HL-60 (cell line): ENCODE measurements at regions not wholly inside any gene's neighbourhood (a gene's known extent, or its start where the extent isn't known, plus 50 kb on each side); places are given as distances from the start of the nearest gene placed in this dataset.

Experiments
- GABPA ChIP-seq: IDR thresholded peaks from 2 replicates; pipeline ENCODE4 v1.6.1; 2012; ENCODE audit warnings: low read depth
- SPI1 ChIP-seq: IDR thresholded peaks from 2 replicates; pipeline ENCODE4 v1.6.1; 2012; ENCODE audit warnings: low read depth, mild to moderate bottlenecking, borderline replicate concordance
- TF ChIP-seq, protein P1 (sequence below): IDR thresholded peaks from one replicate; pipeline ENCODE4 v1.5.1; 2011; ENCODE audit warnings: low read length, control low read depth, inconsistent platforms; ENCODE audit not compliant: insufficient read depth
- TF ChIP-seq, protein P2 (sequence below): IDR thresholded peaks from 2 replicates; pipeline ENCODE4 v1.6.1; 2012; ENCODE audit warnings: low read depth; ENCODE audit not compliant: insufficient replicate concordance

DNA sequence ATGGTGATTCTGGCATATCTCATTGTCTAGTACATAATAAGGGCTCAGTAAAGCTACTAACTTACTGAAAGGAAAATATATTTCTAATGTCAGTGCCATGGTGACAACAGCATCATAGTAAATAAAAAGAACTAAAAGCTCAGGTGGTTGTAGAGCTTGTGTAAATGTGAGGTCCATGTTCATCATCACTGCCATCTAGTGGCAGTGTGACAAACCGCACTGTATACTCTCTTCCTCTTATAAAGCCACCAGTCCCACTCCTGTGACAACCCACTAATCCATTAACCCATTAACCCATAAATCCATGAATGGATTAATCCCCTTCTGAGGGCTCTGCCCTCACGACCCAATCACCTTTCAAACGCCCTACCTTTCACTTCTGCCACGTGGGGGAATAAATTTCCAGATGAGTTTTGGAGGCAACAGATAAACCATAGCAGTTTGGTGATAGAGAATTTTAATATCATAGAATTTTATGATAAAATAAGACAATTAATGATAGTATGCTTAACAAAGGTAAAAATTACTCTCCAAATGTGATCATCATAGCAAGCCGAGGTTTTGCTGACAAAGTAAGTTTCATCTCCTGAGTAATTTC, 160.4 kb upstream of the SGCG start:
- TF ChIP-seq, protein P1, sequence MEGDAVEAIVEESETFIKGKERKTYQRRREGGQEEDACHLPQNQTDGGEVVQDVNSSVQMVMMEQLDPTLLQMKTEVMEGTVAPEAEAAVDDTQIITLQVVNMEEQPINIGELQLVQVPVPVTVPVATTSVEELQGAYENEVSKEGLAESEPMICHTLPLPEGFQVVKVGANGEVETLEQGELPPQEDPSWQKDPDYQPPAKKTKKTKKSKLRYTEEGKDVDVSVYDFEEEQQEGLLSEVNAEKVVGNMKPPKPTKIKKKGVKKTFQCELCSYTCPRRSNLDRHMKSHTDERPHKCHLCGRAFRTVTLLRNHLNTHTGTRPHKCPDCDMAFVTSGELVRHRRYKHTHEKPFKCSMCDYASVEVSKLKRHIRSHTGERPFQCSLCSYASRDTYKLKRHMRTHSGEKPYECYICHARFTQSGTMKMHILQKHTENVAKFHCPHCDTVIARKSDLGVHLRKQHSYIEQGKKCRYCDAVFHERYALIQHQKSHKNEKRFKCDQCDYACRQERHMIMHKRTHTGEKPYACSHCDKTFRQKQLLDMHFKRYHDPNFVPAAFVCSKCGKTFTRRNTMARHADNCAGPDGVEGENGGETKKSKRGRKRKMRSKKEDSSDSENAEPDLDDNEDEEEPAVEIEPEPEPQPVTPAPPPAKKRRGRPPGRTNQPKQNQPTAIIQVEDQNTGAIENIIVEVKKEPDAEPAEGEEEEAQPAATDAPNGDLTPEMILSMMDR = peak; percentile 62
- TF ChIP-seq, protein P2, sequence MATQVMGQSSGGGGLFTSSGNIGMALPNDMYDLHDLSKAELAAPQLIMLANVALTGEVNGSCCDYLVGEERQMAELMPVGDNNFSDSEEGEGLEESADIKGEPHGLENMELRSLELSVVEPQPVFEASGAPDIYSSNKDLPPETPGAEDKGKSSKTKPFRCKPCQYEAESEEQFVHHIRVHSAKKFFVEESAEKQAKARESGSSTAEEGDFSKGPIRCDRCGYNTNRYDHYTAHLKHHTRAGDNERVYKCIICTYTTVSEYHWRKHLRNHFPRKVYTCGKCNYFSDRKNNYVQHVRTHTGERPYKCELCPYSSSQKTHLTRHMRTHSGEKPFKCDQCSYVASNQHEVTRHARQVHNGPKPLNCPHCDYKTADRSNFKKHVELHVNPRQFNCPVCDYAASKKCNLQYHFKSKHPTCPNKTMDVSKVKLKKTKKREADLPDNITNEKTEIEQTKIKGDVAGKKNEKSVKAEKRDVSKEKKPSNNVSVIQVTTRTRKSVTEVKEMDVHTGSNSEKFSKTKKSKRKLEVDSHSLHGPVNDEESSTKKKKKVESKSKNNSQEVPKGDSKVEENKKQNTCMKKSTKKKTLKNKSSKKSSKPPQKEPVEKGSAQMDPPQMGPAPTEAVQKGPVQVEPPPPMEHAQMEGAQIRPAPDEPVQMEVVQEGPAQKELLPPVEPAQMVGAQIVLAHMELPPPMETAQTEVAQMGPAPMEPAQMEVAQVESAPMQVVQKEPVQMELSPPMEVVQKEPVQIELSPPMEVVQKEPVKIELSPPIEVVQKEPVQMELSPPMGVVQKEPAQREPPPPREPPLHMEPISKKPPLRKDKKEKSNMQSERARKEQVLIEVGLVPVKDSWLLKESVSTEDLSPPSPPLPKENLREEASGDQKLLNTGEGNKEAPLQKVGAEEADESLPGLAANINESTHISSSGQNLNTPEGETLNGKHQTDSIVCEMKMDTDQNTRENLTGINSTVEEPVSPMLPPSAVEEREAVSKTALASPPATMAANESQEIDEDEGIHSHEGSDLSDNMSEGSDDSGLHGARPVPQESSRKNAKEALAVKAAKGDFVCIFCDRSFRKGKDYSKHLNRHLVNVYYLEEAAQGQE = no peak
- TF ChIP-seq GABPA = no peak
- TF ChIP-seq SPI1 = peak; percentile 32; the same call in 1 of the 2 replicates
